B cell (primary cell): ENCODE measurements at regions not wholly inside any gene's neighbourhood (a gene's known extent, or its start where the extent isn't known, plus 50 kb on each side); places are given as distances from the start of the nearest gene placed in this dataset.

Experiments used
- CTCF ChIP-seq: fragments of 200-600 bp; IDR thresholded peaks from one replicate; pipeline ENCODE4 v1.8.0; 2022; ENCODE audit warnings: antibody characterized with exemption, mild to moderate bottlenecking
- EZH2 ChIP-seq: IDR thresholded peaks from 2 replicates; pipeline ENCODE4 v1.6.1; 2012; ENCODE audit warnings: borderline replicate concordance, low read depth, mild to moderate bottlenecking, moderate library complexity, low read length; ENCODE audit not compliant: insufficient read depth, poor library complexity, severe bottlenecking

GRCh38 chr9:1383899-1384455 lies 333.8 kb downstream of the DMRT2 start:
- TF ChIP-seq CTCF (no peak), EZH2 (no peak)
